ENCODE measurements at regions not wholly inside any gene's neighbourhood (a gene's known extent, or its start where the extent isn't known, plus 50 kb on each side); places are given as distances from the start of the nearest gene placed in this dataset.
"Not testable (repeated sequence)": the region's sequence is repeated elsewhere in the genome, so short reads cannot be mapped to it uniquely, and the experiment has no call there.

- Histone ChIP-seq H3K9me3 (ENCODE audit: insufficient read depth, low read length) (no peaks in the 10 kb centered on the region), H3K4me2 (ENCODE audit: low read length) (no peak overlapping the region), H4K20me1 (ENCODE audit: insufficient read depth, low read length) (no peaks in the 10 kb centered on the region), H3K4me1 (ENCODE audit: low read length) (no peaks in the 10 kb centered on the region), H3K27ac (ENCODE audit: low read length) (no peak overlapping the region), H3K79me2 (ENCODE audit: low read length) (no peaks in the 10 kb centered on the region), H2AFZ (ENCODE audit: low read depth, low read length) (no peak overlapping the region), H3K36me3 (replicated peaks; ENCODE audit: low read depth, low read length) (no peaks in the 10 kb centered on the region), H3K9ac (ENCODE audit: low read length) (no peak overlapping the region), H3K27me3 (ENCODE audit: low read depth, low read length) (no peaks in the 10 kb centered on the region), H3K4me3 (ENCODE audit: low read length) (no peak overlapping the region)
- TF ChIP-seq EZH2phosphoT487 (IDR thresholded peaks at IDR 0.05; ENCODE audit: low read depth), result no peak
- no peak for TF ChIP-seq CTCF (IDR thresholded peaks at IDR 0.05; ENCODE audit: low read depth, low read length)
These were observed 1410.6 kb downstream of the RPA4 start for GRCh38 chrX:98294310-98294709.

GRCh38 chrX:98296129-98296528 is 1412.4 kb downstream of the RPA4 start:
- H4K20me1 ChIP-seq (ENCODE audit: insufficient read depth, low read length), result no peaks in the 10 kb centered on the region
- H2AFZ ChIP-seq (ENCODE audit: low read depth, low read length), result no peak overlapping the region
- H3K4me3 ChIP-seq (ENCODE audit: low read length), result no peak overlapping the region
- no peaks in the 10 kb centered on the region for H3K4me1 ChIP-seq (ENCODE audit: low read length)
- no peaks in the 10 kb centered on the region for H3K27me3 ChIP-seq (ENCODE audit: low read depth, low read length)
- H3K79me2 ChIP-seq (ENCODE audit: low read length), result no peaks in the 10 kb centered on the region
- no peaks in the 10 kb centered on the region for H3K36me3 ChIP-seq (replicated peaks; ENCODE audit: low read depth, low read length)
- no peak overlapping the region for H3K27ac ChIP-seq (ENCODE audit: low read length)
- no peaks in the 10 kb centered on the region for H3K9me3 ChIP-seq (ENCODE audit: insufficient read depth, low read length)
- H3K4me2 ChIP-seq (ENCODE audit: low read length), result no peak overlapping the region
- no peak for TF ChIP-seq CTCF (IDR thresholded peaks at IDR 0.05; ENCODE audit: low read depth, low read length)
- no peak for TF ChIP-seq EZH2phosphoT487 (IDR thresholded peaks at IDR 0.05; ENCODE audit: low read depth)
- H3K9ac ChIP-seq (ENCODE audit: low read length), result no peak overlapping the region

GRCh38 chrX:98299785-98300184 is 1416.1 kb downstream of the RPA4 start:
- H2AFZ ChIP-seq (ENCODE audit: low read depth, low read length), result no peak overlapping the region
- no peak overlapping the region for H3K9ac ChIP-seq (ENCODE audit: low read length)
- no peaks in the 10 kb centered on the region for H3K79me2 ChIP-seq (ENCODE audit: low read length)
- no peaks in the 10 kb centered on the region for H3K4me1 ChIP-seq (ENCODE audit: low read length)
- H4K20me1 ChIP-seq (ENCODE audit: insufficient read depth, low read length), result no peaks in the 10 kb centered on the region
- no peaks in the 10 kb centered on the region for H3K36me3 ChIP-seq (replicated peaks; ENCODE audit: low read depth, low read length)
- H3K4me3 ChIP-seq (ENCODE audit: low read length), result no peak overlapping the region
- H3K27me3 ChIP-seq (ENCODE audit: low read depth, low read length), result no peaks in the 10 kb centered on the region
- TF ChIP-seq EZH2phosphoT487 (IDR thresholded peaks at IDR 0.05; ENCODE audit: low read depth) (no peak), CTCF (IDR thresholded peaks at IDR 0.05; ENCODE audit: low read depth, low read length) (no peak)
- H3K9me3 ChIP-seq (ENCODE audit: insufficient read depth, low read length), result no peaks in the 10 kb centered on the region
- no peak overlapping the region for H3K27ac ChIP-seq (ENCODE audit: low read length)
- H3K4me2 ChIP-seq (ENCODE audit: low read length), result no peak overlapping the region

GRCh38 chrX:98300536-98300935 is 1416.8 kb downstream of the RPA4 start:
- H3K27me3 ChIP-seq (ENCODE audit: low read depth, low read length); H3K4me3 ChIP-seq (ENCODE audit: low read length); H3K79me2 ChIP-seq (ENCODE audit: low read length); H3K4me2 ChIP-seq (ENCODE audit: low read length); H2AFZ ChIP-seq (ENCODE audit: low read depth, low read length); H4K20me1 ChIP-seq (ENCODE audit: insufficient read depth, low read length); H3K27ac ChIP-seq (ENCODE audit: low read length); H3K4me1 ChIP-seq (ENCODE audit: low read length); H3K36me3 ChIP-seq (replicated peaks; ENCODE audit: low read depth, low read length); H3K9ac ChIP-seq (ENCODE audit: low read length); H3K9me3 ChIP-seq (ENCODE audit: insufficient read depth, low read length): not testable (repeated sequence)

GRCh38 chrX:98331407-98331806 is 1447.7 kb downstream of the RPA4 start:
- no peaks in the 10 kb centered on the region for H3K9me3 ChIP-seq (ENCODE audit: insufficient read depth, low read length)
- no peak overlapping the region for H3K9ac ChIP-seq (ENCODE audit: low read length)
- TF ChIP-seq EZH2phosphoT487 (IDR thresholded peaks at IDR 0.05; ENCODE audit: low read depth), result no peak
- TF ChIP-seq CTCF (IDR thresholded peaks at IDR 0.05; ENCODE audit: low read depth, low read length), result no peak
- no peak overlapping the region for H3K4me2 ChIP-seq (ENCODE audit: low read length)
- no peaks in the 10 kb centered on the region for H3K79me2 ChIP-seq (ENCODE audit: low read length)
- no peaks in the 10 kb centered on the region for H3K36me3 ChIP-seq (replicated peaks; ENCODE audit: low read depth, low read length)
- H3K4me1 ChIP-seq (ENCODE audit: low read length), result no peaks in the 10 kb centered on the region
- no peaks in the 10 kb centered on the region for H3K27me3 ChIP-seq (ENCODE audit: low read depth, low read length)
- H4K20me1 ChIP-seq (ENCODE audit: insufficient read depth, low read length), result no peaks in the 10 kb centered on the region
- no peak overlapping the region for H3K27ac ChIP-seq (ENCODE audit: low read length)
- H2AFZ ChIP-seq (ENCODE audit: low read depth, low read length), result no peak overlapping the region
- no peak overlapping the region for H3K4me3 ChIP-seq (ENCODE audit: low read length)

Data from OCI-LY3 (cell line).